Esophagus muscularis mucosa (tissue), 4 donors: ENCODE measurements at regions not wholly inside any gene's neighbourhood (a gene's known extent, or its start where the extent isn't known, plus 50 kb on each side); places are given as distances from the start of the nearest gene placed in this dataset.

Experiments used
- CTCF ChIP-seq, 3 experiments: fragments of 200-600 bp in 2 of 3; fragments of 450-650 bp in 1 of 3; sonication (generic) in 2 of 3; IDR thresholded peaks; one replicate each; pipeline ENCODE4 v1.5.1; 2017 to 2019; ENCODE audit warnings: antibody characterized with exemption in 3 of 3, mild to moderate bottlenecking in 2 of 3, moderate library complexity in 1 of 3
- EP300 ChIP-seq: sonication (generic); formaldehyde crosslinking; IDR thresholded peaks from one replicate; pipeline ENCODE4 v1.6.1; 2017; ENCODE audit warnings: antibody characterized with exemption
- POLR2A ChIP-seq: fragments of 450-650 bp; IDR thresholded peaks from one replicate; pipeline ENCODE4 v1.6.1; 2017; ENCODE audit warnings: antibody characterized with exemption, moderate library complexity, mild to moderate bottlenecking, low read depth
- POLR2AphosphoS5 ChIP-seq, 2 donors: sonication (generic); formaldehyde crosslinking; IDR thresholded peaks; one replicate each; pipeline ENCODE4 v1.6.1; 2017; ENCODE audit warnings: antibody characterized with exemption in 2 of 2

GRCh38 chr7:148939128-148939755, 55.2 kb upstream of the EZH2 start:
- TF ChIP-seq EP300 (no peak), CTCF (IDR thresholded peaks at IDR 0.05) (no peak), POLR2A (no peak), POLR2AphosphoS5 (IDR thresholded peaks at IDR 0.05) (no peak)
